ENCODE measurements at regions not wholly inside any gene's neighbourhood (a gene's known extent, or its start where the extent isn't known, plus 50 kb on each side); places are given as distances from the start of the nearest gene placed in this dataset.

DNA sequence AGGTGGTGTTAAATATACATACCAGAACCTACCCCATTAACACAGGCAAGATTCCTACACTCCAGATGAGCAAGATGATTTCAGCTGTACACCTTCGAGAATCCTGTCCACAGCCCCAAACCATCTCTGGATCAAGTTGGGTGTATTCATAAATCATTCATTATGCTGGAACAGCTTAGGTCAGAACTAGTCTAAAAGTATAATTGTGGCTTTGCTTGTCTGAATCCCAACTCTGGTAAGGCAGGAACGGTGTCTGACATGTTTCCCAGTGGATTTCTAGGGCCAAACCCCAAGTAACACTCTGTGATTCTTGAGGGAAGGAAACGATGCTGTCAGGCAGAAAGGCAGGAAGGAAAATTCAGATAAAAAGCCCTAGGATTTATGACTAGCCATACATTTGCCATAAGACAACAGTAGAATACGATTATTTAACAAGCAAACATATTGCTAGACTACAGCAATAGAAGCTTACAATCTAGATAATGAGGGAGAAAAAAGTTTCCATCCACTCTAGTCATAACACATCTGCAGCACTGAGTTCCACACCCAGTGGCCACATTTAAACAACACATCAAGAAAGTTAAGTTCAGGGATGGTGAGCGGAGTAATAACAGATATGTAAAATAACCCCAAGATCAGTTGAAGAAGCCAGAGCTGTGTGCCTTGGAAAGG, 444.8 kb downstream of the RND3 start:
- no peak for DNase-seq

DNA sequence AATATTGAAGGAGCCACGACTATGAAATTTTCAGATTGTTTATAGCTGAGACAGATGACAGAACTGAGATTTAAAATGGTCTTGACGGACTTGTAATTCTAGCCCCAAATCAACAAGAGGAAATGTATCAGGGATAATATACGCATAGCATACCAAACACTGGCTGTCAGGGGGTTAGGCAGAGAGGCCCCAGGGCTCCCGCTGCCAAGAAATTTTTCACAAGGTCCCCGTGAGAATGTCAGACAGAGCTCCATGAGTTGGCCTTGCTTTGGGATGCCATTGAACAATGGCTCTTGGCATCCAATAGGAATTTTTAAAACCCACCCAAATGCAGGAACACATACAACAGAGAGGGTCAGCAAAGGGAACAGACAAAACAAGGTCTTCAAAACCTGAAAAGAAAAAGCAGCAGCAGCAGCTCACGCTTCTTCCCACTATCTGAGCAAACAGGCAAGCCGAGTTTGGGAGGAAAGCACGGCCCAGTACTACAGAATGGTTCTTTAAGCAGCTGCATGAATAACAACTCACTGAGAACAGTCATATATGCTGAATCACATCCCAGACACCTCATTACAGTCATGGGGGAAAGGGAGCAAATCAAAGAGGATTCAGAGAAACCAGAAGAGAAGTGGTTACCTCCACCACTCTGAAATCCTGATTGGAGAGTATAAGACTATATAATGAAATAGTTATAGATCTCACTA, 445.6 kb downstream of the RND3 start:
- DNase-seq = no peak

DNA sequence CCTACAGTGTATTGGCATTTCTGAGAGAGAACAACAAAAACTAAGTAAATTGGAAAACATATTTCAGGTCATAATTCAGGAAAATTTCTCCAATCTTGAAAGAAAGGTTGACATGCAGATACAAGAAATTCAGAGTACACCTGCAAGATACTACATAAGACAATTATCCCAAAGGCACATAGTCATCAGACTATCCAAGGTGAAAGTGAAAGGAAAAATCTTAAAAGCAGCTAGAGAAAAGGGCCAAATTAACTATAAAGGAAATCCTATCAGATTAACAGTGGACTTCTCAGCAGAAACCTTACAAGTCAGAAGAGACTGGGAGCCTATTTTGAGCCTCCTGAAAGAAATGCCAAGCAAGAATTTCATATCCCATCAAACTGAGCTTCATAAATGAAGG, 449.0 kb upstream of the MMADHC start:
- no peak for DNase-seq

DNA sequence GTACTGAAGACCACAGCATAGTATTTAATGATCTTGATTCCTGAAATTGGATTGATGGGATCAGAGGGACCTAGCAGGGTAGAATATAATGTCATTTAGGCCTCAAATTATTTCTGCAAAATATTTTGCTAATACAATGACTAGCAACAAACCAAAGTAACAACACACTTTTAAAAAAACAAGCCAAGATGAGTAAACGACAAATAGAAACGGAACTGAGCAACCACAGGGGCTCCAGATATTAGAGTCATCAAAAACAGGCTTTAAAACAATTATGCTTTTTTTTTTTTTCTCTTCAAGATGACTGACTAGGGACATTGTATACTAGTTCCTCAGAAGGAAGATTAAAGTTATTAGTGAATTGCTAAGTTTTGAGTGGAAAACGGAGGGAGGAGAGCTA, 447.1 kb upstream of the MMADHC start:
- DNase-seq = no peak

DNA sequence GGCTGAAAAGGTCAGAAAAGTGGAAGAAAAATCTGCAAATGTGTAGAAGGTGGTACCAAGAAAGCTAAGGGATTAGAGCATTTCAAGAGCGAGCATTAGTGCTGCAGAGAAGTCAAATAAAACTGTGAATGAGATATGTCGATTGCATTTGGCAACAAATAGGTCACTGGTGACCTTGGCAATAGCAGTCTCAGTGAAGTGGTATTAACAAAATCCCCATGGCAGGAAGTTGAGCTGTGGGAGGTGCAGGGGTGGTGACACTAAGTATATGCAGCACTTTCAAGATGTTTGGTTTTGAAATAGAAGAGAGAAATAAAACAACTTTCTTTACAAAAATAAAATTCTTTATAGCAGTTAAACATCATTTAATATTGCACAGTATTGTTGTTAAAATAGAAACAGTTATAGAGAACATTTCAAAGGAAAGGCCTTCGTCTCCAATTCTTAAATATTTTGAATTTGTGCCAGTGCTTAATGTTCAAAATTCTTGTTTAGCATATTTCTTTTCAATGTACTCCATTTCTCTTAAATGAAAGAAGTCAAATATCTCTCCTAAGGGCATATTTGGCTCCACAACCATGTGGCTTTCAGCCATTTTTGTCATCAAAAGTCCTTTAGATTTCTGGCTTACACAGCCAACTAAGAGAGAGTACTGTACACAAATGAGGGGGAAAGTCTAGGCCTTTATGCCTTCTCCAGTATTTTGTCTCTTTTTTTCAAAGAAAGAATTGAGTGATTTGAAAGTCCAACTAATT, 443.0 kb upstream of the MMADHC start:
- no peak for DNase-seq

DNA sequence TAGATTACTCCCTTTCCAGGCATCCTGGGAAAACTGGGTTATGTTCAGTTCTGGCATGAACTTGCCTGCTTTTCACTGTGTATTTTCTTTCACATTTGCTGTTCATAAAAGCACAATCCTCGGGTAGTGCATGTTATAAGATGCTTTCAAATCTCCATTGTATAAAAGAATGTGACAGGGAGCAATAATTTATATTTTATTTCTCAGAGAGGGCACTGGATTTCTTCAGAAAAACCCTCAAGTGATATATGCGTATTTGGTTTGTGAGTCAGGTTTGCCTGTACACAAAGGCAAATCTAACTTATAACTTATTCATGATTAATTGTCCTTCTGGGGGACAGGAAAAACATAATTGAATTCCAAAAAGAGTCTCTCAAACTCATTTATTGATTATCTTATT, 440.7 kb upstream of the MMADHC start:
- no peak for DNase-seq

DNA sequence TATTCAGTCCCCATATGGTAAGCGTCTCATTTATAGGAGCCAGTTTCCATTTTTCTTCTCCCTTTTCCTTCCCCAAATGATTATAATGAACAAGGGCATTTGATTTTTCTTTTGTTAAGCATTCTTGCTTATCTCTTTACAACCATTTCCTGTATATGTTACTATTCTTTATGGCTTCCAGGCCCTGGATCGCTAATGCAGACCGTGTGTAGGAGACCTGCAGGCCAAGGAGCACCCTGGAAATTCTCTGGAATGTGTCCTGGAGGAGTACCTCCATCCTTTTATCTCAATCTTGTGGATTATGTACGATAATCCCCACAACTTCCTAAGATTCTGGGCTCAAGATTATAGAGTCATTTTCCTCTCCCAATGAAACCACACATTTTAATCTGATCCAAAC, 439.6 kb upstream of the MMADHC start:
- DNase-seq = no peak

DNA sequence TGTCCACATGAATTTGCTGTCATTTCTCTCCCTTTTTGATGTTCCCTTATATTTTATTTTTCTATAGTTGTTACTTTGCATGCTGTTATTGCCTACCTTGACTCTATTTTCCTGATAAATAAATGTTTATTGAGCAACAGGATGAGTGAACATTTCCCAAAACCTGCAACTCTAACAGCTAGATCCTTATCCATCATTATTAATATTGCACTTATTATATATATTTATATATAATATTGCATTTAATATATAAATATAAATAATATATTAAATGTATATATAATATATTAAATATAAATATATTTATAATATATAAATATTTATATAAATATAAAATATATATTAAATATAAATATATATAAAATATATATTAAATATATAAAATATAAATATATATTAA, 436.1 kb upstream of the MMADHC start:
- no peak for DNase-seq

DNA sequence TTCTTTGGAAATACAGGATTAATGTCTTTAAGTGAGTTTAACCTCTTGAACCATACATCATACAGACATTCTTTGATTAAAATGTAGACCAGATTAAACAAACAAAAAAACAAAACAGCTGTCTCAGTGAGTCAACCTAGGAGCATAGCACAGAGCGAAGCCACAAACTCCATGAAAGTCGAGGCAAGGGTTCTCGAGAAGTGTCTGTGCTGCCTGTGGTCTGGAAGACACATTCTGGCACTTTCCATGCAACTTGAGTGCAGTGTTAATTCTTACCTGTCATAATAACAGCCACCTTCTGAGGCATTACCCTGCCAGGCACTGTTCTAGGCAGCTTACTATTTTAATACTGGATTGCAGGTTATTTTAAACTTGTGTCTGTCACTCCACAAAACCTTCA, 435.5 kb upstream of the MMADHC start:
- peak in 1 of 5 donors; percentile 12 for DNase-seq

DNA sequence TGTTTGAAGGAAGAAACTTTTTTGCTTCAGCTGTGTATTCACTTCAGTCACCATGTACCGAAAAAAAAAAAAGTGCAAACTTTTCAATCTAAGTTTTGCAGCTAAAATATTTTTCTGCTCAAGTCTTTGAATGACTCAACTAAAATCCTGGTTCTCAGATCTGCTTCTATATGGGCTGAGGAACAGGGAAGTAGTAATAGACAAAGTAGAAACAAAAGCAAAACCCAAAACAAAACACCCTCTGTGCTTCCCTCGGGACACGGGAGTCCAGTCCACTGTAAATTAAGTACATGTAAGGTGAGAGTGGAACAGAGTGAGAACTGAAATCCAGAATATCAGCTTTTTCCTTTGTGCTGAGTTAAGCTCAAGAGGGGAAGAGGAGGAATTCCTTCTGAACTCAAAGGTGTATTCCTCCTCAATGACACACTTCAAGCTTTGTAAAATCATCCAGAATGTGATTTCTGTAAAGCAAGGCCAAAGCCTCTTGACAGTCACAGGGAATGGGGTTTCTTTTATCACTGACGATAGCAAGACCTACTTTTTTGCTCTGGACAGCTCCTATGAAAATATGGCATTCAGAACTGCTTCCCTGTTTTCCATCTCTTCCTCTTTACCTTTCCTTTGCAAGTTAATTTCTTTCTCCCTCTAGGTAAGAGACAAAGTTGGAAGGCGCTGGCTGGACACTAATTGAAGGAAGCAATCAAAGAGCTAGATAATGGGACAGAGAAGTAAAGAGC, 433.5 kb upstream of the MMADHC start:
- DNase-seq = no peak

DNA sequence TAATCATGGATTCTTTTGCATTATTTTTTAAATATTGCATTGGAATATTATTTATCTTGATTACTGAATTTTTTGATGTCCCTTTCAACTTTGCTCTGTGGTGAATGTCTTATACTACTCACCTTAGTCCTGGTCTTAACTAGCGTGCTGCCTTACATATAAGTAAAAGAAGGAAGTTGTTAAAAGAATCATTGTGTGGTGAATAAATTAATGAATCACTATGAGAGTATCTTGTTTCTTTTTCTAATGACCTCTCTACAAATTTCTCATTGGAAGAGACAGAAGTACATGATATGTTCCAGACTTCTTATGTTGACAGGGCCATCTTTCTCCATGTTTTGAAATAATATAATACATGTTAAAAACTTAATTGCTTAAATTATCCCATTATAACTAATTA, 432.6 kb upstream of the MMADHC start:
- no peak for DNase-seq

DNA sequence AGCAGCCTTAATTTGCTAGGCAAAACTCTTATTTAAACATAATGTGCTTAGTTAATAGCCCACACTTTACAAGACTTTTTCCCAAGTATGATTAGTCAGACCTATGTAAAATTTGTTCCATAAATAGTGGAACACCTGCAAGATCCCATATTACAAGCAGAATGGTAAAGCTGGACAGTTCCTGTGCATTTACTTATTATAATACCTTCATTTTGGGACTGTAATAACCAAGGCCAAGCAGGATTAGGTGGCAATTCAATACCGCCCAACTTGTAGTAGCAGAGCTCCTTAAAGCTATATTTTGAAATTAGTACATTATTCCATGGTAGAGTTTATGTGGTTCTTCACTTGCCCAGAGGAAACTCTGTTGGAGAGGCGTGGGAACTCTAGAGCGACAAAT, 431.5 kb upstream of the MMADHC start:
- no peak for DNase-seq

DNA sequence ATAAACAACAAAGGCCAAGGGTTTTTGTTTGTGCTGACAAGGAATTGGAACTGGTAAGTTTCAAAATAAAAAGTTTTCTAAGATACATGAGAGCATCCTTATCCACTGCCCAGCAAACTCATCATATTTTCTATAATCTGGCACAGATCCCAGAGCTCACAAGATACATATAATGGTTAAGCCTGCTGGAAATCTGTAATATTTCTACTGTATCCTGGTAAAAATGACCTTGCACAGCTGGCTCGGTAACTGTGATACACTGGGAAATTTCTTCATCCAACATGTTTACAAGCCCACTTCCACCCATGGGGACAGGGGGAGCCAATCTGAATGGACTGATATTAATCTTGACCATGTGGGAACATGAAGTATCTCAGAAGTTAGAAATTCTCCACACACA, 425.4 kb upstream of the MMADHC start:
- DNase-seq = no peak

DNA sequence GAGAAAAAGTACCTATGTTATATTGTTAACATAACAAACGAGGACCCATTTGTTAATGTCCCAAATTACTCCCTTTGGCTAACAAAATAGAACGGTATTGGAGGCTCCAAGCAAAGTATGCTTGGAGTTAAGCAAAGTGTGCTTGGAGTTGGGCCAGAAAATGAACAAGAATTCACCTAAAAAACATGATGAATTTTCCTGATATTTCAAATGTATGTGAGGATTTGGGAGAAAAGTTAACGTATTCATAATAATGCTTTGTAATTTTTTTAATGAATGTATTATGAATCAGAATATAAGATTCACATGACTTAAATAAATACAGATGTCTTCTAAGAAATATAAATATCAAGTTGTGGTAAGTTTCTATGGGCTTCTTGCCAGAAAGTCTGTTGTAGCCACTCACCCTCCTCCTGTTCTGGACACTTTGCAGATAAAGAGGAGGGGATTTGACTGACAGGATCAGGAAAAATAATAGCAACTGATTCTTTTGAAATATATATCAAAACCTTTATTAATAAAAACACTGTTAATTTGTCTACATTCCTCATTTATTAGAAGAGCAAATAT, 423.7 kb upstream of the MMADHC start:
- DNase-seq = no peak

DNA sequence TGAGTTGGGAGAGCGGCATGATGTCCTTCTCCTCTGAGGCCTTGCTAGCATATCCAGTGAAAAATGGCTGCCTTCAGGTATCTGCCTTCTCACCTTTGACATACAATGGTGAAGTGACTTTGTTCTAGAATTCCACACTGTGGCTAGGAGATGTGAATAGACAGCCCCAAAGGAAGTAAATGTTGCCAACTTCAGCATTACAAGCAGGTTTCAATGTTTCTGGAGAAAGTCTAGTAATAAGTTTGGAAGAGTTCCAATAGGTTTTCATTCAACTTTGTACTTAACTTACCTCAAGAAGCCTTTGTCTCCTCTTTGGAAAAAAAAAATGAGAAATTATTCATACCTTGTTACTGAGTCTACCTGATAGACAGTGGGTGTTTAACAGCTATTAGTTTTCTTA, 421.3 kb upstream of the MMADHC start:
- no peak for DNase-seq

DNA sequence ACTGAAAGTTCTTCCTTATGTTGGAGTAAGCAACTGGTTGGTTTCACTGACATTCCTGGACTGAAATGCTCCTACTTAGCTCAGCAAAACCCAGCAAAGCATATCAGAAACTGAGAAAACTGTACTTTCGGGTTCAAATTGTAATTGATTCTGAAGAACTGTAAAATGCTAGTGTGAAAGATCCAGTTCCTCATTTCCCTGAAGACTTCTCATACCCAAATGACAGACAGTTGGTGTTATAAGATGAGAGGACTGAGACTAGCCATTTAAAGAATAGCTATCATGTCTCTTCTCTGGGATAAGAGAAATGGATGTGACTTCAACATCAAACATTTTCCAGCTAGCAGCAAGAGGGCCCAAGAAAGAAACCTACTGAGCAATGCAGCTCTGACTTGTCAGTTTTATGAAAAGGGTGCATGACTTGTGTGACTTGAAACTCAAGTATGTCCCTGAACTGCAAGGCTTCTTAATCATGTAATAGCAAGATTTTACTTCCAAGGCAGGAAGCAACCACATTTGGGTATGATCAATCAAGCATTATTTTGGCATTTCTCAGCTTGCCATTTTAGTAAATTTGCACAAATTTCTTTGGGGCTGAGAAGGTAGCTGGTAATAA, 420.3 kb upstream of the MMADHC start:
- no peak for DNase-seq

DNA sequence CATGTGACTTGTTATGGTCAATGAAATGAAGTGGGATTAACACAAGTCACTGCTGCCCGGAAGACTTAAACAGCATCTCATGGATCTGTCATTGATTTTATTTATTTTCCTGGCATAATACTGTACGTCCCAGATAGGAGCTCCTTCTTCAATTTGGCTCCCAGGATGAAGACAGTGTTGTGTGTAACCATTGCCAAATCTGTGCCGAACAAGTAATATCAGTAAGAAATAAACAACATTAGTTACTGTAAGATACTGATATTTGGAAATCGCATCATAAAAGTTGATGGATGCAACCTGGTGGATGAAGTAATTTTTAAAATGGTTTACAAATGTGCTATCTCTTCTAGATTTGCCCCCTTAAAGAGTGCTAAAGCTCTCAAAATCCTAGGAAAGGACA, 419.0 kb upstream of the MMADHC start:
- DNase-seq = no peak

DNA sequence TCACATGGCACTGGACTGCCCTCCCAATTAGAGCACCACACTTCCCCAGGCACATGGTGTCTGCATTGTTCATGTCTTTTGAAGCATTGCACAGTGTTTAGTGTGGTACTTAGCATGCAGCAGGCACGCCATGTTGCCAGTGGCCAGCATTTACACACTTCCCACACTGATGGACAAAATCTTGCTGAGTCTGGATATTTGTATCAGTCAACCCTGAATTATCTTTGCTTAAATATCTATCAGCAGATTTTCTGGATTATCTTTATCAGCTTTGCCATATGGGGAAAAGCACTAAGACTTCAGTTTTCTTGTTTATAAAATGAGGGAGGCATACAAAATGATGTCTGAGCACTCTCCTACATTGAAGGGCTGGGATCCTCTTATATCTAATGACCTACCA, 416.0 kb upstream of the MMADHC start:
- DNase-seq = no peak

DNA sequence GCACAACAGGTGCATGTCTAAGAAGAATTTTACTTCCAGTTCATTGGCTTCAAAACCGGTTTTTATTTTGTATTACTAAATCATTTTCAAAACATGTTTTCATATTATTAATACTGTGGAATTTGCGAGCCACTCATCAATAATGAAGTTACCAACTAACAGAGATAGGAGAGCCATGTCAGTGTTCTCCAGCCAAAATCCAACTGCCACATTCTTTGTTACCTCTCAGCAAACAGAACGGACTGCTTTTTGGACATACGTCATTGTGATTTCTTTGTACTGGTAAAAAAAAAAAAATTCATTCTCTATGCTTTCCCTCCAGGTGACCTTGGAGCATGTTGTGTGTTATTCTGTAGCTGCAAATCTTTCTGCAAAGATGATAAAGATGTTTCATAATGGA, 414.2 kb upstream of the MMADHC start:
- DNase-seq = no peak

DNA sequence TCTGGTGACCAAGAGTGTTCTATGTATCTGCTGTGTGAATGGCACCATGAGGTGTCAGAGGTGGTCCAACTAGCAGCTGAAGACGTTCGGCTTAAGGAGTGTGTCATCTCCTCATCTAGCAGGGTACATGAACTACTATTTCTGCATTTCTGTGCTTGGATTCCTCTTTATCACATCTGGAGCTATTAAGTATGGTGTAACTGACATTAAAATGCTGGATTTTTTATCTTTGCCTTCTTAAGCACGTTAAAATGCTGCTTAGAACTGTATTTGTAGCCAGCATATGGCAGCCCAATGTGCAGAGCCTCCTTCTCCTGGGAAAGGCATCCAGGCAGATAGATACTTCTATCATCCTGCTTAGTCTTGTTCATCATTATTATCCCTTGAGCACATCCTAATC, 409.3 kb upstream of the MMADHC start:
- DNase-seq = no peak

DNA sequence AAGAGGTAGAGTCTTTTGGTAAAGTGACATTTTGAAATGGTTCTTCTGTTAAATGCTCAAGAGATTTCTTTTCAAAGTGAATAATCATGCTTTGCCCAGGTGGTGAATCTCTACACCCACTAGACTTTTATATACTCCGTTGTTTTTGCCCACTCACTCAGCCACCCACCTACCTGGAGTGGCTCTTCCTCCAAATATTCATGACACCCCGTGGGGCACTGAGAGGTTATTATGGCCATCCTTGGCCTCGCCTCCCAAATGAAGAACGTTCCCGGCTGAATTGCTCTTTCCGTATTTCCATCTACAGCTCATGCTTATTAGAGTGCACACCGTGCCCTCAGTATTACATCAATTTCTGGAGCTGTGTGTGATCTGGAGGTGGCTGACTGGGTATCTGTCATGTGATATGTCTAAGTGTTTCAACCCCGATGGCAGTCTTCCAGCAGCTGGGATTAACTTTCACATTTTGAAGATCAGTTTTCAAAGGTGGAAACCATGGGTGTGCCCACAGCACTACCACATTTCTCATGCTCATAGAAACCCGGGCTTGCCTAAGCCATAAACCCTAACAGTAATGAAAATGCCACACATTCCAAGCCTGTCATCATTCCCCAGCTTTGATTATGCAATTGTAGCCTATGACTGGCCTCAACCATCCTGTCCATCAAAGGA, 406.6 kb upstream of the MMADHC start:
- no peak for DNase-seq

DNA sequence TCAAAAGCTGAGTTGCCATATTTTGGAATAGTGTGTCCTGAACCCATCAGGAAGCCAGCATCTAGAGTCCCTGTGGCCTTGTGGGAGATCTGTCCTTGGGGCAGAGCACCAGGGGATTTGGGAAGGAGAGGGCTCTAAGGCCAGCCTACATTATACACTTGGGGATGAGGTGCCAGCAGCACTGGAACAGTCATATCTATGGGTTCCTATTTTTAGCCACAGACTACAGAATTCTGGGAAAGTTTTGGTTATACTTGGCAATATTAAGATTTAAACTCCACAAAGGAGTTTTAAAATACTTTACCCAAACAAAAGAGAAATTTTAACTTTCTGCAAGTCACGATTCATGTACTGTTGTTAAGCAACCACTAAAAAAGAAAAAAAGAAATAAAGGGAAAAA, 405.7 kb upstream of the MMADHC start:
- DNase-seq = no peak

All from T-helper 1 cell (primary cell).